NB4 (cell line): ENCODE measurements at regions not wholly inside any gene's neighbourhood (a gene's known extent, or its start where the extent isn't known, plus 50 kb on each side); places are given as distances from the start of the nearest gene placed in this dataset.

Experiments
- DNase-seq: peaks from one replicate; pipeline ENCODE4 v3.0.0; 2010; ENCODE audit warnings: low read depth
- H3K4me3 ChIP-seq: one replicate; pipeline ENCODE4 v1.5.1; 2011; ENCODE audit warnings: mild to moderate bottlenecking, low read depth, low read length, moderate library complexity
- CTCF ChIP-seq: IDR thresholded peaks from one replicate; pipeline ENCODE4 v1.5.1; 2012; ENCODE audit warnings: low read depth, low read length
- MAX ChIP-seq: IDR thresholded peaks from 2 replicates; pipeline ENCODE4 v1.6.1; 2011; ENCODE audit warnings: low read depth, low read length
- MYC ChIP-seq: IDR thresholded peaks from 2 replicates; pipeline ENCODE4 v1.6.1; 2011; ENCODE audit warnings: low read depth, low read length
- POLR2A ChIP-seq: IDR thresholded peaks from 2 replicates; pipeline ENCODE4 v1.6.1; 2011; ENCODE audit warnings: mild to moderate bottlenecking; ENCODE audit not compliant: insufficient read length; ENCODE audit errors: extremely low read depth

- H3K4me3 ChIP-seq, result no peak overlapping the region
- TF ChIP-seq CTCF (peak; percentile 41), MAX (0 out of 2 replicates have a peak, but pooled peaks have one; percentile 21), POLR2A (no peak), MYC (no peak)
- DNase-seq, result peak; percentile 43
Measured at GRCh38 chr4:77308843-77309242, 151.8 kb downstream of the CCNG2 start.

- TF ChIP-seq MYC, result no peak
- no peak for TF ChIP-seq POLR2A
- TF ChIP-seq CTCF, result no peak
- TF ChIP-seq MAX, result no peak
- no peak overlapping the region for H3K4me3 ChIP-seq
- DNase-seq, result no peak
Measured at GRCh38 chr4:77309496-77309895, 152.5 kb downstream of the CCNG2 start.

- TF ChIP-seq MYC (no peak), CTCF (no peak), POLR2A (no peak), MAX (no peak)
- DNase-seq, result no peak
- H3K4me3 ChIP-seq, result no peak overlapping the region
Measured at GRCh38 chr4:77310931-77311330, 153.9 kb downstream of the CCNG2 start.

- H3K4me3 ChIP-seq, result no peak overlapping the region
- no peak for TF ChIP-seq POLR2A
- no peak for TF ChIP-seq MYC
- no peak for TF ChIP-seq MAX
- TF ChIP-seq CTCF, result no peak
- no peak for DNase-seq
Measured at GRCh38 chr4:77314697-77315096, 157.7 kb downstream of the CCNG2 start.

- TF ChIP-seq POLR2A (no peak), MYC (no peak)
- no peak for DNase-seq
- H3K4me3 ChIP-seq, result no peak overlapping the region
Measured at GRCh38 chr4:77327151-77327550, 170.1 kb downstream of the CCNG2 start.

- TF ChIP-seq CTCF (no peak), MAX (0 out of 2 replicates have a peak, but pooled peaks have one; percentile 1)
- H3K4me3 ChIP-seq, result no peak overlapping the region
- DNase-seq, result no peak
Measured at GRCh38 chr4:77332696-77333270, 175.8 kb downstream of the CCNG2 start.
